GM21447 (cell line): ENCODE measurements at regions not wholly inside any gene's neighbourhood (a gene's known extent, or its start where the extent isn't known, plus 50 kb on each side); places are given as distances from the start of the nearest gene placed in this dataset.

ENCODE experiments used
- ATAC-seq: cut with Tn5 transposase; IDR thresholded peaks from one replicate; pipeline ENCODE4 v1.9.1; 2021; ENCODE audit not compliant: unreplicated experiment

- no peak for ATAC-seq
Measured at GRCh38 chr2:8564475-8564874, 117.4 kb upstream of the ID2 start.

DNA sequence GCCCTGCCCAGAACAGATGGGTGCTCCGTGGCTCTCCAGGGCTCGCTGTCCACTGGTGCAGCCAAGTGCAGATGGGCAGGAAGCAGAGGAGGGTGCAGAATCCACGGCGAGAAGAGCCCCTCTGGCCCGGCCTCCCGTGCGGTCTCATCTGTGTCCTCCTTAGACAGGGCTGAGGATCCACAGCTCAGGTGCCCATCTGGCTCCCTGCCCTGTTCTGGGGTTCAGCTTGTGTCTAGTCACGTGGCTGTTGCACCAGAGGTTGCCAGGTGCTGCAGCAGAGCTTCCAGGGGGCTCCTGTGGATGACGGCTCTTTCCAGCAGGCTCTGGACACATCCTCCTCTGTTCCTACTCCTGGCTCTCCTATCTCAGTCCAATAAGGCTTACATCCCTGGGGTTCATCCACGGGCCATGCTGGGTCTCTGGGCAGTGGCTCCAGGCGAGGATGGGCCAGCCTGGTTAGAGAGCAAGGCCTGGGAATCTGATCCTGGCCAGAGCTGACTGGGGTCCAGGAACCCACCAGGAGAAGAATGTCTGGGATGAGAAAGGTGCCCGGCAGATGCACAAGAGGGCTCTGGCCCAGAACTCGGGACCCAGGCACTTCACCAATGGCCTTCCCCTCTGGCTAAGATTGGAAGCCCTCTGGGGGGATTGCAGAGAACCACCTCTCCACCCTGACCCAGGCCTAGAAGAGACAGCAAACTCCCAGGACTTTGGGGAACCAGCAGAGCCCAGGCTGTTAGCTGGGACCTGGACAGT is 116.3 kb upstream of the ID2 start:
- ATAC-seq, result no peak

- no peak for ATAC-seq
Measured at GRCh38 chr2:8566155-8566670, 115.6 kb upstream of the ID2 start.

DNA sequence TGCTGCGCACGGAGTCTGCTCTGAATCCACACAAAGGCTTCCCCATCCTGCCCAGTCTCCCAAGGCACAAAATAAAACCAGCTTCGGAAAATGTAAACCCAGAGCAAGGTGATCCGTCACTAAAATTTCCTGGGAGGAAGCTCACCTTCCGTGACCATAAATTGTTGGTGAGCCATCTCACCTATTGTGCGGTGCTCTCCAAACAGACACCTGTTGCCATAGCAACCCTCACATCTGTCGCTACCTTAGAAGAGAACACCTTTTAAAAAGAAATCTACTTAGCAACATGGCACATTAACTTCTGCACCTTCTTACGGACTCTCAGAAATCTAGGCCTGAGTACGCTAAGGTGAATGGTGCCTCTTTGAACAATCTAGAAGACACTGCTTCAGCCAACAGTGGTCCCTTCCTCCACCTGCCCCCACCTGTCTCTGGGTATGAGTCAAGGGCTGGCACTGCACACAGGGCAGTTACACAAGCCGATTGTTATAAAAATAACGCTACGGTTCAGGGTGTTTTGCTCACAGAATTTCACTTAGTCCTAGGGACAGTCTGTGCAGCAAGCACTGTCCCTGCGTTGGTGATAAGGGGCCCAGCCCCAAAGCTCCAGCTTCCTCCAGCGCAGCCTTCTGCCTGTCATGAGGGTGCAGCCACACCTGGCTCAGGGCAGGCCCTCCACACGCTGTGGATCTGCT is 114.9 kb upstream of the ID2 start:
- ATAC-seq, result no peak

DNA sequence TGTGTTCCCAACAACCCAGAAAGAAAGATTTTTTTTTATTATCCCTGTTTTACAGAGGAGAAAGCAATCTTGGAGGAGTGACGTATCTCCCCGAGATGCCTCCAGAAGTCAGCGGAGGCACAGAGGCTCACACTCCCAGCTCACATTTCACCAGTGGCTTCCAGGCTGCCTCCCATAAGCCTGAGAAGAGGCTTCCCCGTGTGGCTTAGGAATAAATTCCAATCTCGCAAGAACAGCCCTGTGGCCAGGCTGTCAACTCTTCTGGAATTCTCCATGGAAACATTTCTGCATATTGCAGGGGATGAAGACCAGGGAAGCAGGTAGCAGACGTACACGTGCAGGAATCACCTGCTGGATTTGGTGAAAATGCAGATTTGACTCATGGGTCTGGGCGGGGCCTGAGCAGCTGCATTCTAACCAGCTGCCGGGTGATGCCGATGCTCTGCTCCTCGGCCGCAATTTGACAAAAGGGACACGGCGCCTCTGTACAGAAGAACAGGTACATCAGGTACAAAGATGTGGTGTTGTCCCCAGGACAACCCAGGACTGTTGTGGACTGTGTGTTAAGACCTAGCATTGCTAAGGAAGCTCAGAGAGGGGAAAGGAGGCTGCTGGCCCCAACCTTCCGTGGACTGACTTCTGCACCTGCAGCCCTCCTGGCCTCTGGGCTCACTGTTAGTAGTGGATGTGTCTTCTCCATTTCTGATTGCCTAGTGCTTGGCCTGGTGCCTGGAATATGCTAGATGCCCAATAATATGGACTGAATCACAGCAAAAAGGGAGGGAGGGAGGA is 114.2 kb upstream of the ID2 start:
- ATAC-seq, result no peak

- ATAC-seq, result no peak
Measured at GRCh38 chr2:8568543-8569302, 113.1 kb upstream of the ID2 start.

DNA sequence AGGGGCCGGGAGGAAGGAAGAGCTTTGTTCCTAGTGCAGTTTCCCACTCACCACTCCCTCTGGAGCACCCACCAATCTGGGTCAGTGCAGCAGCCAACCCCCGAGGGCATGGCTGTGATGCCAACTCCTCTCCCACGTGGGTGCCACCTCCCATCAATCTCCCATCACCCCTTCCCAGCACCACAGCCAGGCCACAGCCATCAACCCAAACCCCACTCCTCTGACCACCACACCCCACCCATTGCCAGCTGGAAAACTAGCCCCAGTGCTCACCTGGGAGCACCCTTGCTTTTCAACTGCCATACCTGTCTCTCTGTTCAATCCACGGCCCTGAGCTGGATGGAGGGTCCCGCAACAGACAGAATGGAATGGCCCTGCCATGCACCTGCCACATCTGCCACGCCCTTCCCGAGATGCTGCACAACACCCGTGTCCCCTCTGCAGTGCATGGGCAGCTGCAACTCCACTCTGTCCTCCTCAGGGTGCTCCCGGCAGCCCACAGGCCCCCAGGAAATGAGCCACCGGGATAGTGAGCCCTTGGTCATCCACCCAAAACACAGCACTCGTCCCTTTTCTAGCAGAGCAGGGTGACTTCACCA is 112.4 kb upstream of the ID2 start:
- ATAC-seq, result no peak

- ATAC-seq, result no peak
Measured at GRCh38 chr2:8570637-8571036, 111.2 kb upstream of the ID2 start.

DNA sequence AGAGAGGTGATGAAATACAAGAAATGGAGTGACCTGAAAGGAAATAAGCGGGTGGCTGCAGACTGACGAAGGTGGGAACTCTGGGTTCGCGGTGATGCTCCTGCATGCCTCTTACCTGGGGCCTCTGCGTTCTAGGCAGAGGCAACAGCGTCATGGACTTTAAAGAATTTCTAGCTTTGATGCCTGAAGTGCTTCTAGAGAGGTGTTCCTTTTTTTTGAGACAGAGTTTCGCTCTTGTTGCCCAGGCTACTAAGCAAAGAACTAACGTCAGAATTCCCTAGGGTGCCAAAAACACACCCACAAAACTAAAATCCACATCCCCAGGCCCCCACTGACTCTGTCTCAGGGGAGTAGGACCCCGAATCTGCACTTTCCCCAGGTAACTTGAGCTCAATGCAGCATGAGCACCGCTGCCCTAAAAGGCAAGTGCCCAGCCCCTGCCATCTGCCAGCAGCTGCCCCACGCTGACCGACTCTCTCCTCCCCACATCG is 110.5 kb upstream of the ID2 start:
- no peak for ATAC-seq

GRCh38 chr2:8571792-8572499 is 109.9 kb upstream of the ID2 start:
- ATAC-seq, result no peak

- ATAC-seq, result no peak
Measured at GRCh38 chr2:8572712-8573233, 109.1 kb upstream of the ID2 start.

GRCh38 chr2:8573234-8573941 is 108.5 kb upstream of the ID2 start:
- no peak for ATAC-seq

DNA sequence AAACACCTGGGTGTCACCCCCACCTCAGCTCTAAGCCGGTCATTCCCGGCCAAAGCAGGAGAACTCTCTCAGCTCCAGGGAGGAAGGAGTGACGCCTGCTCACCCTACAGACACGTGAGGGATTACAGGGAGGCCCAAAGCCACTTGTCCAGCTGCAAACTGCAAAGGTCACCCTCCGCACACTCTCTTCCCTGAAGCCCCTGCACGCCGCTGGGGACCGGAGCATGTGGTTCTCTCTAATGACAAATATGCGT is 108.0 kb upstream of the ID2 start:
- ATAC-seq, result no peak

- ATAC-seq, result peak; percentile 49
Measured at GRCh38 chr2:8574196-8575037, 107.4 kb upstream of the ID2 start.

DNA sequence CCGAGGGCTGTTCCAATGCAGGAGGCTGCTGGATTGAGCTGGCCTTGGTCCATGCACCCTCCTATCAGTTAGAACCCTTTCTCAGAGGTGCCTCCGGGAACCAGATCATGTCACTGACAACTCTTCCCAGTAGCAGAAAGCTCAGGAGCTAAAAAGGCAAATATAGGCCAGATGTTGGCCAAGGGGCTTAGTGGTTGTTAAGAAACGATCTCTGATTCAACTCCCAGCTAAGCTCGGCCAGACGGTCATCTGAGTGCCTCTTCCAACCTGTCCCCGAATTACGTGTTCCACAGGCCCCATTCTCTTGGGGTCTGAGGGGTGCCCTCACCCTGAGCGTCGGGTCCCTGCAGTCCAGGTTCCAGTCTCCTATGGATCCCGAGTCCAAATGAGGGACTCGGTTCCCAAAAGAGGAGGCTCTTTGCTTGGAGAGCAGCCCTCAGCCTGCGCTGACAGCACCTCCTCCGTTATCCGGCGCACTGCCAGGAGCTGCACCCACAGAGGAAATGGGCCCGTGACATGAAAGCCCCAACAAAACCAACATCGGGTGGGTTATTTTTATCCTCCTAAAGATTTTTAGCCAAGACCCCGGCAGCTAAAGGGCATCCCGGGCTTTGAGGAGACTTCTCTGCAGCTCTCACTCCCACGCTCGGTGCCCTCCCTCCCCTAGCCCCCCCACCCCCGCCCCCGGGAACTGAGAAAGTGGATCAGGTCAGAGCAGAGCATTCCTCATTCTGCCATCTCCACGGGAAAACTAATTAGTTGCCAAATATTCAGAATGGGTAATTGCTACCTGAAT is 106.6 kb upstream of the ID2 start:
- ATAC-seq, result peak; percentile 39

- no peak for ATAC-seq
Measured at GRCh38 chr2:8575834-8576423, 105.9 kb upstream of the ID2 start.

GRCh38 chr2:8576525-8577167 is 105.2 kb upstream of the ID2 start:
- no peak for ATAC-seq
